GM23338 (cell line): ENCODE measurements at regions not wholly inside any gene's neighbourhood (a gene's known extent, or its start where the extent isn't known, plus 50 kb on each side); places are given as distances from the start of the nearest gene placed in this dataset.

Source experiments
- ATAC-seq: fragments of 200-7000 bp; cut with Tn5 transposase; 3 replicates; pipeline ENCODE4 v1.9.1; 2020
- DNase-seq: peaks from one replicate; pipeline ENCODE4 v3.0.0-alpha.2; 2015; ENCODE audit warnings: low spot score
- H2AFZ ChIP-seq: fragments of 200-600 bp; sonication (generic); 2 replicates; pipeline ENCODE4 v1.8.0; 2016; ENCODE audit warnings: antibody characterized with exemption, mild to moderate bottlenecking, moderate library complexity
- H3F3A ChIP-seq: fragments of 200-600 bp; sonication (generic); replicated peaks from 2 replicates; pipeline ENCODE4 v1.8.0; 2017; ENCODE audit warnings: antibody characterized with exemption, mixed run types, low read depth
- H3K27ac ChIP-seq: fragments of 200-600 bp; sonication (generic); 2 replicates; pipeline ENCODE4 v1.6.1; 2016; ENCODE audit warnings: low read depth
- H3K27me3 ChIP-seq: fragments of 200-600 bp; sonication (generic); 2 replicates; pipeline ENCODE4 v1.8.0; 2016; ENCODE audit warnings: mild to moderate bottlenecking, mixed run types, moderate library complexity; ENCODE audit not compliant: insufficient read depth
- H3K36me3 ChIP-seq: fragments of 200-600 bp; sonication (generic); 2 replicates; pipeline ENCODE4 v1.8.0; 2016; ENCODE audit warnings: mild to moderate bottlenecking; ENCODE audit not compliant: insufficient read depth
- H3K4me1 ChIP-seq: fragments of 200-600 bp; sonication (generic); 2 replicates; pipeline ENCODE4 v1.8.0; 2016; ENCODE audit warnings: mild to moderate bottlenecking, moderate library complexity; ENCODE audit not compliant: insufficient read depth
- H3K4me2 ChIP-seq: fragments of 200-600 bp; sonication (generic); 2 replicates; pipeline ENCODE4 v1.7.1; 2017; ENCODE audit warnings: mixed run types
- H3K4me3 ChIP-seq: fragments of 200-600 bp; sonication (generic); 2 replicates; pipeline ENCODE4 v1.6.1; 2016; ENCODE audit warnings: mixed run types
- H3K79me2 ChIP-seq: fragments of 200-600 bp; sonication (generic); replicated peaks from 2 replicates; pipeline ENCODE4 v1.8.0; 2017; ENCODE audit warnings: mild to moderate bottlenecking; ENCODE audit not compliant: insufficient read depth
- H3K9me2 ChIP-seq: fragments of 200-600 bp; sonication (generic); 2 replicates; pipeline ENCODE4 v1.8.0; 2017; ENCODE audit not compliant: insufficient read depth
- H4K20me1 ChIP-seq: fragments of 200-600 bp; sonication (generic); replicated peaks from 2 replicates; pipeline ENCODE4 v1.8.0; 2017; ENCODE audit warnings: mild to moderate bottlenecking; ENCODE audit not compliant: insufficient read depth
- H3K27ac Mint-ChIP-seq: 2 replicates; pipeline ENCODE4 v1.8.0; 2020; ENCODE audit warnings: inconsistent platforms, mild to moderate bottlenecking, moderate library complexity, mixed read lengths
- H3K27me3 Mint-ChIP-seq: 3 replicates; pipeline ENCODE4 v1.8.0; 2022; ENCODE audit warnings: low read depth, mild to moderate bottlenecking, moderate library complexity, mixed read lengths, inconsistent platforms; ENCODE audit not compliant: insufficient read depth, poor library complexity
- H3K36me3 Mint-ChIP-seq: 3 replicates; pipeline ENCODE4 v1.8.0; 2021; ENCODE audit warnings: low read depth, mild to moderate bottlenecking, inconsistent platforms, moderate library complexity, mixed read lengths
- H3K4me1 Mint-ChIP-seq: 3 replicates; pipeline ENCODE4 v1.8.0; 2020; ENCODE audit warnings: mild to moderate bottlenecking, inconsistent platforms, mixed read lengths
- H3K4me3 Mint-ChIP-seq: 3 replicates; pipeline ENCODE4 v1.8.0; 2021; ENCODE audit warnings: moderate library complexity, mild to moderate bottlenecking, inconsistent platforms, mixed read lengths
- H3K9me3 Mint-ChIP-seq: 3 replicates; pipeline ENCODE4 v1.8.0; 2020; ENCODE audit warnings: moderate library complexity, mild to moderate bottlenecking, inconsistent platforms, mixed read lengths
- CREB1 ChIP-seq: fragments of 250-450 bp; sonication (Bioruptor Pico); IDR thresholded peaks from 2 replicates; pipeline ENCODE4 v1.5.0; 2020; ENCODE audit warnings: low read depth, mild to moderate bottlenecking, moderate library complexity
- NANOG ChIP-seq: IDR thresholded peaks from 2 replicates; pipeline ENCODE4 v1.6.1; 2016; ENCODE audit warnings: antibody characterized with exemption, borderline replicate concordance
- POLR2AphosphoS5 ChIP-seq: IDR thresholded peaks from 2 replicates; pipeline ENCODE4 v1.6.1; 2016; ENCODE audit warnings: antibody characterized with exemption, low read depth
- ZNF114 ChIP-seq: fragments of 250-450 bp; sonication (Bioruptor Pico); IDR thresholded peaks from 2 replicates; pipeline ENCODE4 v1.5.0; 2020; ENCODE audit warnings: mild to moderate bottlenecking, moderate library complexity
- ZNF331 ChIP-seq: fragments of 250-450 bp; sonication (Bioruptor Pico); IDR thresholded peaks from 2 replicates; pipeline ENCODE4 v1.5.0; 2020; ENCODE audit warnings: low read depth, mild to moderate bottlenecking, moderate library complexity
- TF ChIP-seq, protein P1 (sequence below): fragments of 250-450 bp; sonication (Bioruptor Pico); IDR thresholded peaks from 2 replicates; pipeline ENCODE4 v1.5.0; 2020; ENCODE audit warnings: mild to moderate bottlenecking, moderate library complexity
- TF ChIP-seq, protein P2 (sequence below): IDR thresholded peaks from one replicate; pipeline ENCODE4 v1.6.1; 2018; ENCODE audit warnings: antibody characterized with exemption; ENCODE audit not compliant: unreplicated experiment
- TF ChIP-seq, protein P3 (sequence below): IDR thresholded peaks from 2 replicates; pipeline ENCODE4 v1.6.1; 2016; ENCODE audit warnings: antibody characterized with exemption
- TF ChIP-seq, protein P4 (sequence below), 2 experiments: fragments of 200-600 bp in 1 of 2; sonication (generic) in 1 of 2; conservative IDR thresholded peaks; 2 replicates each; pipeline versions ENCODE4 v1.5.1 to v1.6.1; 2016 to 2017; ENCODE audit warnings: antibody characterized with exemption in 2 of 2, low read depth in 2 of 2, mild to moderate bottlenecking in 2 of 2, moderate library complexity in 1 of 2

DNA sequence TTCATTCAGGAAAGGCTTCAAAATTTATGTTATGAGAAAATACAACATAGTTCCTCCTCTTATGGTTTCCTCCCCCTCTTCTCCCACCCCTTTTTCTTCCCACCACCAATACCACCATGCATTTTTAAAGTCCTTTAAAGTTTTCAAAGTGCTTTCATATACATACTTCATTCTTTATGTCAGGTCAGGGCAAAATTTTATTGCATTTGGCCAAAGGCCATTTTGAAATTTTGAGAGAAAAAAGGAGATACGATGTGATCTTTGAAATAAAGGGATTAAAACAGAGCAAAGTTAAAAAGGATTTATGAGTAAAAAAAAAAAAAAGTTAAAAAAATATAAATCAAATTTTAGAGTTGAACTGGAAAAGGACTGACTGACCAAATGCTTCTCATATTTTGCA is 792.5 kb upstream of the FANCL start (continued):
- TF ChIP-seq, protein P1, sequence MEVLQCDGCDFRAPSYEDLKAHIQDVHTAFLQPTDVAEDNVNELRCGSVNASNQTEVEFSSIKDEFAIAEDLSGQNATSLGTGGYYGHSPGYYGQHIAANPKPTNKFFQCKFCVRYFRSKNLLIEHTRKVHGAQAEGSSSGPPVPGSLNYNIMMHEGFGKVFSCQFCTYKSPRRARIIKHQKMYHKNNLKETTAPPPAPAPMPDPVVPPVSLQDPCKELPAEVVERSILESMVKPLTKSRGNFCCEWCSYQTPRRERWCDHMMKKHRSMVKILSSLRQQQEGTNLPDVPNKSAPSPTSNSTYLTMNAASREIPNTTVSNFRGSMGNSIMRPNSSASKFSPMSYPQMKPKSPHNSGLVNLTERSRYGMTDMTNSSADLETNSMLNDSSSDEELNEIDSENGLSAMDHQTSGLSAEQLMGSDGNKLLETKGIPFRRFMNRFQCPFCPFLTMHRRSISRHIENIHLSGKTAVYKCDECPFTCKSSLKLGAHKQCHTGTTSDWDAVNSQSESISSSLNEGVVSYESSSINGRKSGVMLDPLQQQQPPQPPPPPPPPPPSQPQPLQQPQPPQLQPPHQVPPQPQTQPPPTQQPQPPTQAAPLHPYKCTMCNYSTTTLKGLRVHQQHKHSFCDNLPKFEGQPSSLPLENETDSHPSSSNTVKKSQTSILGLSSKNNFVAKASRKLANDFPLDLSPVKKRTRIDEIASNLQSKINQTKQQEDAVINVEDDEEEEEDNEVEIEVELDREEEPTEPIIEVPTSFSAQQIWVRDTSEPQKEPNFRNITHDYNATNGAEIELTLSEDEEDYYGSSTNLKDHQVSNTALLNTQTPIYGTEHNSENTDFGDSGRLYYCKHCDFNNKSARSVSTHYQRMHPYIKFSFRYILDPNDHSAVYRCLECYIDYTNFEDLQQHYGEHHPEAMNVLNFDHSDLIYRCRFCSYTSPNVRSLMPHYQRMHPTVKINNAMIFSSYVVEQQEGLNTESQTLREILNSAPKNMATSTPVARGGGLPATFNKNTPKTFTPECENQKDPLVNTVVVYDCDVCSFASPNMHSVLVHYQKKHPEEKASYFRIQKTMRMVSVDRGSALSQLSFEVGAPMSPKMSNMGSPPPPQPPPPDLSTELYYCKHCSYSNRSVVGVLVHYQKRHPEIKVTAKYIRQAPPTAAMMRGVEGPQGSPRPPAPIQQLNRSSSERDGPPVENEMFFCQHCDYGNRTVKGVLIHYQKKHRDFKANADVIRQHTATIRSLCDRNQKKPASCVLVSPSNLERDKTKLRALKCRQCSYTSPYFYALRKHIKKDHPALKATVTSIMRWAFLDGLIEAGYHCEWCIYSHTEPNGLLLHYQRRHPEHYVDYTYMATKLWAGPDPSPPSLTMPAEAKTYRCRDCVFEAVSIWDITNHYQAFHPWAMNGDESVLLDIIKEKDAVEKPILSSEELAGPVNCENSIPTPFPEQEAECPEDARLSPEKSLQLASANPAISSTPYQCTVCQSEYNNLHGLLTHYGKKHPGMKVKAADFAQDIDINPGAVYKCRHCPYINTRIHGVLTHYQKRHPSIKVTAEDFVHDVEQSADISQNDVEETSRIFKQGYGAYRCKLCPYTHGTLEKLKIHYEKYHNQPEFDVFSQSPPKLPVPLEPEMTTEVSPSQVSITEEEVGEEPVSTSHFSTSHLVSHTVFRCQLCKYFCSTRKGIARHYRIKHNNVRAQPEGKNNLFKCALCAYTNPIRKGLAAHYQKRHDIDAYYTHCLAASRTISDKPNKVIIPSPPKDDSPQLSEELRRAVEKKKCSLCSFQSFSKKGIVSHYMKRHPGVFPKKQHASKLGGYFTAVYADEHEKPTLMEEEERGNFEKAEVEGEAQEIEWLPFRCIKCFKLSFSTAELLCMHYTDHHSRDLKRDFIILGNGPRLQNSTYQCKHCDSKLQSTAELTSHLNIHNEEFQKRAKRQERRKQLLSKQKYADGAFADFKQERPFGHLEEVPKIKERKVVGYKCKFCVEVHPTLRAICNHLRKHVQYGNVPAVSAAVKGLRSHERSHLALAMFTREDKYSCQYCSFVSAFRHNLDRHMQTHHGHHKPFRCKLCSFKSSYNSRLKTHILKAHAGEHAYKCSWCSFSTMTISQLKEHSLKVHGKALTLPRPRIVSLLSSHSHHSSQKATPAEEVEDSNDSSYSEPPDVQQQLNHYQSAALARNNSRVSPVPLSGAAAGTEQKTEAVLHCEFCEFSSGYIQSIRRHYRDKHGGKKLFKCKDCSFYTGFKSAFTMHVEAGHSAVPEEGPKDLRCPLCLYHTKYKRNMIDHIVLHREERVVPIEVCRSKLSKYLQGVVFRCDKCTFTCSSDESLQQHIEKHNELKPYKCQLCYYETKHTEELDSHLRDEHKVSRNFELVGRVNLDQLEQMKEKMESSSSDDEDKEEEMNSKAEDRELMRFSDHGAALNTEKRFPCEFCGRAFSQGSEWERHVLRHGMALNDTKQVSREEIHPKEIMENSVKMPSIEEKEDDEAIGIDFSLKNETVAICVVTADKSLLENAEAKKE (CRISPR knock-in tag): no peak

DNA sequence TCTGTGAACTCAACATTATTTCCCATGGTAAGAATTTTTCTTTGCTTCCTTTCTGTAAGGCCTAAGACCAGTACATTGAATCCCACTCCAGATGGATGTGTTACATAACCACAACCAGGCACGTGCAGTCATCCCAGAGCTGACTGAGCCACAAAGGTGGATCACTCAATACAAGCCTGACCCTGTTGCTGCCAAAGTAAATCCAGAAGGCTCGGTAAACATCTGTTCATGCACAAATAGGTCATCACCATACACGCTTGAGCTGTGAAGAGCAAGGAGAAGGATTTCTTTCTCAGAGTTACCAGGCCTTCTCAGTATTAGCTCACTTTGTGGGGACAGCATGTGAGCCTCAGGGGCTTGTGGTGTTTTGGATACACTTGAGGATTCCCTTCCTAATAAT is 791.4 kb upstream of the FANCL start:
- Mint-ChIP-seq H3K4me3 (no peak overlapping the region), H3K4me1 (no peaks in the 10 kb centered on the region), H3K36me3 (no peaks in the 10 kb centered on the region), H3K9me3 (no peaks in the 10 kb centered on the region; the same call in 2 of the 3 replicates), H3K27me3 (peaks cover 1% of the 10 kb centered on the region), H3K27ac (no peak overlapping the region)
- no peak for ATAC-seq
- Histone ChIP-seq H4K20me1 (no peaks in the 10 kb centered on the region), H3K4me2 (no peak overlapping the region), H3K4me1 (no peaks in the 10 kb centered on the region), H2AFZ (no peak overlapping the region), H3K36me3 (no peaks in the 10 kb centered on the region), H3F3A (no peaks in the 10 kb centered on the region), H3K79me2 (no peaks in the 10 kb centered on the region), H3K27ac (no peak overlapping the region), H3K9me2 (no peaks in the 10 kb centered on the region; the same call in 1 of the 2 replicates), H3K4me3 (no peak overlapping the region), H3K27me3 (no peaks in the 10 kb centered on the region)
- no peak for DNase-seq
- TF ChIP-seq, protein P2, sequence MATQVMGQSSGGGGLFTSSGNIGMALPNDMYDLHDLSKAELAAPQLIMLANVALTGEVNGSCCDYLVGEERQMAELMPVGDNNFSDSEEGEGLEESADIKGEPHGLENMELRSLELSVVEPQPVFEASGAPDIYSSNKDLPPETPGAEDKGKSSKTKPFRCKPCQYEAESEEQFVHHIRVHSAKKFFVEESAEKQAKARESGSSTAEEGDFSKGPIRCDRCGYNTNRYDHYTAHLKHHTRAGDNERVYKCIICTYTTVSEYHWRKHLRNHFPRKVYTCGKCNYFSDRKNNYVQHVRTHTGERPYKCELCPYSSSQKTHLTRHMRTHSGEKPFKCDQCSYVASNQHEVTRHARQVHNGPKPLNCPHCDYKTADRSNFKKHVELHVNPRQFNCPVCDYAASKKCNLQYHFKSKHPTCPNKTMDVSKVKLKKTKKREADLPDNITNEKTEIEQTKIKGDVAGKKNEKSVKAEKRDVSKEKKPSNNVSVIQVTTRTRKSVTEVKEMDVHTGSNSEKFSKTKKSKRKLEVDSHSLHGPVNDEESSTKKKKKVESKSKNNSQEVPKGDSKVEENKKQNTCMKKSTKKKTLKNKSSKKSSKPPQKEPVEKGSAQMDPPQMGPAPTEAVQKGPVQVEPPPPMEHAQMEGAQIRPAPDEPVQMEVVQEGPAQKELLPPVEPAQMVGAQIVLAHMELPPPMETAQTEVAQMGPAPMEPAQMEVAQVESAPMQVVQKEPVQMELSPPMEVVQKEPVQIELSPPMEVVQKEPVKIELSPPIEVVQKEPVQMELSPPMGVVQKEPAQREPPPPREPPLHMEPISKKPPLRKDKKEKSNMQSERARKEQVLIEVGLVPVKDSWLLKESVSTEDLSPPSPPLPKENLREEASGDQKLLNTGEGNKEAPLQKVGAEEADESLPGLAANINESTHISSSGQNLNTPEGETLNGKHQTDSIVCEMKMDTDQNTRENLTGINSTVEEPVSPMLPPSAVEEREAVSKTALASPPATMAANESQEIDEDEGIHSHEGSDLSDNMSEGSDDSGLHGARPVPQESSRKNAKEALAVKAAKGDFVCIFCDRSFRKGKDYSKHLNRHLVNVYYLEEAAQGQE: no peak
- TF ChIP-seq NANOG (no peak), ZNF114 (no peak), CREB1 (no peak), ZNF331 (CRISPR knock-in tag) (no peak), POLR2AphosphoS5 (no peak)
- TF ChIP-seq, protein P3, sequence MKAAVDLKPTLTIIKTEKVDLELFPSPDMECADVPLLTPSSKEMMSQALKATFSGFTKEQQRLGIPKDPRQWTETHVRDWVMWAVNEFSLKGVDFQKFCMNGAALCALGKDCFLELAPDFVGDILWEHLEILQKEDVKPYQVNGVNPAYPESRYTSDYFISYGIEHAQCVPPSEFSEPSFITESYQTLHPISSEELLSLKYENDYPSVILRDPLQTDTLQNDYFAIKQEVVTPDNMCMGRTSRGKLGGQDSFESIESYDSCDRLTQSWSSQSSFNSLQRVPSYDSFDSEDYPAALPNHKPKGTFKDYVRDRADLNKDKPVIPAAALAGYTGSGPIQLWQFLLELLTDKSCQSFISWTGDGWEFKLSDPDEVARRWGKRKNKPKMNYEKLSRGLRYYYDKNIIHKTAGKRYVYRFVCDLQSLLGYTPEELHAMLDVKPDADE: no peak
- TF ChIP-seq, protein P4, sequence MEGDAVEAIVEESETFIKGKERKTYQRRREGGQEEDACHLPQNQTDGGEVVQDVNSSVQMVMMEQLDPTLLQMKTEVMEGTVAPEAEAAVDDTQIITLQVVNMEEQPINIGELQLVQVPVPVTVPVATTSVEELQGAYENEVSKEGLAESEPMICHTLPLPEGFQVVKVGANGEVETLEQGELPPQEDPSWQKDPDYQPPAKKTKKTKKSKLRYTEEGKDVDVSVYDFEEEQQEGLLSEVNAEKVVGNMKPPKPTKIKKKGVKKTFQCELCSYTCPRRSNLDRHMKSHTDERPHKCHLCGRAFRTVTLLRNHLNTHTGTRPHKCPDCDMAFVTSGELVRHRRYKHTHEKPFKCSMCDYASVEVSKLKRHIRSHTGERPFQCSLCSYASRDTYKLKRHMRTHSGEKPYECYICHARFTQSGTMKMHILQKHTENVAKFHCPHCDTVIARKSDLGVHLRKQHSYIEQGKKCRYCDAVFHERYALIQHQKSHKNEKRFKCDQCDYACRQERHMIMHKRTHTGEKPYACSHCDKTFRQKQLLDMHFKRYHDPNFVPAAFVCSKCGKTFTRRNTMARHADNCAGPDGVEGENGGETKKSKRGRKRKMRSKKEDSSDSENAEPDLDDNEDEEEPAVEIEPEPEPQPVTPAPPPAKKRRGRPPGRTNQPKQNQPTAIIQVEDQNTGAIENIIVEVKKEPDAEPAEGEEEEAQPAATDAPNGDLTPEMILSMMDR (conservative IDR thresholded peaks at IDR 0.05; ENCODE audit: low read depth in 2 of 2): no peak
